NB4 (cell line): ENCODE measurements at regions not wholly inside any gene's neighbourhood (a gene's known extent, or its start where the extent isn't known, plus 50 kb on each side); places are given as distances from the start of the nearest gene placed in this dataset.

Experiments used
- DNase-seq: peaks from one replicate; pipeline ENCODE4 v3.0.0; 2010; ENCODE audit warnings: low read depth
- H3K4me3 ChIP-seq: one replicate; pipeline ENCODE4 v1.5.1; 2011; ENCODE audit warnings: mild to moderate bottlenecking, low read depth, low read length, moderate library complexity
- CTCF ChIP-seq: IDR thresholded peaks from one replicate; pipeline ENCODE4 v1.5.1; 2012; ENCODE audit warnings: low read depth, low read length
- MAX ChIP-seq: IDR thresholded peaks from 2 replicates; pipeline ENCODE4 v1.6.1; 2011; ENCODE audit warnings: low read depth, low read length
- MYC ChIP-seq: IDR thresholded peaks from 2 replicates; pipeline ENCODE4 v1.6.1; 2011; ENCODE audit warnings: low read depth, low read length
- POLR2A ChIP-seq: IDR thresholded peaks from 2 replicates; pipeline ENCODE4 v1.6.1; 2011; ENCODE audit warnings: mild to moderate bottlenecking; ENCODE audit not compliant: insufficient read length; ENCODE audit errors: extremely low read depth

DNA sequence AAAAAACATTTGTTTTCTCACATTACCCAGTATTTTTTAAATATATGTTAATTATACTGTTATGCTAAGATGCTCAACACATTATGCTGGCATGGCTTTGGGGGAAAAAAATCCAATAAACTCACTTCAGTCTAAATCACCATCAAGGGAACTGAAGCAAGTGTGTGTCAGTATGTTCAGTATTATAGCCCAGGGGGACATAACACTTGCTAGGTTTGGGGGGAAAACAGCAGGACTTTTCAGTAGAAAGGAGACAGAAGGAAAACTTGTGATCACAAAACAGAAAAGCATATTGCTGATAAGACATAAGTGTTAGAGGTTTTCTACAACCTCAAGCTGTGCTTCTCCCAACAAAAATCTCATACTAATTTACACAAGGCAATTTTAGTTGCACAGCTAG, 1759.9 kb upstream of the PCDH20 start:
- H3K4me3 ChIP-seq: no peak overlapping the region
- TF ChIP-seq MYC (no peak), MAX (no peak), CTCF (no peak)
- no peak for DNase-seq

GRCh38 chr13:63167699-63168337, 1752.2 kb upstream of the PCDH20 start:
- no peak for DNase-seq
- H3K4me3 ChIP-seq: no peak overlapping the region
- TF ChIP-seq CTCF (no peak), MYC (no peak), MAX (no peak), POLR2A (no peak)

- TF ChIP-seq MYC: no peak
- no peak for TF ChIP-seq CTCF
- TF ChIP-seq POLR2A: no peak
- TF ChIP-seq MAX: no peak
- no peak overlapping the region for H3K4me3 ChIP-seq
- no peak for DNase-seq
These were observed 1750.7 kb upstream of the PCDH20 start for GRCh38 chr13:63166345-63166744.

DNA sequence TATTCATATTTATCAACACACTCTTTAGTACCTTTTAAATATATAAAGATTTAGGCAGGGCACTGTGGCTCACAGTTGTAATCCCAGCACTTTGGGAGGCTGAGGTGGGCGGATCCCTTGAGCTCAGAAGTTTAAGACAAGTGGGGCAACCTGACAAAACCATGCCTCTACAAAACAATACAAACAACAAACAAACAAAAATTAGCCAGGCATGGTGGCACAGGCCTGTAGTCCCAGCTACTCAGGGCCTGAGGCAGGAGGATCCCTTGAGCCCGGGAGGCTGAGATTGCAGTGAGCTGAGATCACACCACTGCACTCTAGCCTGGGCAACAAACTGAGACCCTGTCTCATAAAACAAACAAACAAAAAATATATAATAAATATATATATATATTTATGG, 1748.3 kb upstream of the PCDH20 start:
- DNase-seq: no peak
- H3K4me3 ChIP-seq: no peak overlapping the region
- TF ChIP-seq MAX (no peak), CTCF (no peak), MYC (no peak), POLR2A (no peak)

DNA sequence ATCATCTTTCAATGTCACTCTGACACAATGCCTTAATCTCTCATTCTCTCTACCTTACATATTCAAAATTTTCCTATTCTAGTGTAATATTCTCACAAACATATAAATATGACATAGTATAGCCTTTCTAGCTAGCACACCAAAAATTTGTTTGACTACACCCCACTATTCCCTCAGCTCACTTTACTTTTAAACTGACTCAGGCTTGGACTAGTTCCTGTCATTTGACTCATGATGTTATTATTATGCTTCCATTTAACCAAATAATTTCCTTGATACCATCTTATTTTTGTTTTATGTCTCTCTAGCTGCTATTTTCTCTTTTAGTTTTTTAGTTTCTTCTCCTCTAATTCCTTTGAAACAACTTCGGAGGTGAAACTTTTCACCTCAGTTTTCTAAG, 1745.6 kb upstream of the PCDH20 start:
- TF ChIP-seq MAX (no peak), MYC (no peak), CTCF (no peak), POLR2A (no peak)
- DNase-seq: no peak
- no peak overlapping the region for H3K4me3 ChIP-seq
